OCI-LY7 (cell line): ENCODE measurements at regions not wholly inside any gene's neighbourhood (a gene's known extent, or its start where the extent isn't known, plus 50 kb on each side); places are given as distances from the start of the nearest gene placed in this dataset.

ENCODE experiments used
- BruUV-seq: library from RNA; stranded (reverse); fragments of 400-500 nt; replicated peaks from 2 replicates; lab custom pipeline; 2021; lab: Mats Ljungman, UMichigan
- CTCF ChIA-PET: fragments of 300-600 bp; sonication (Branson Sonifier 250); formaldehyde crosslinking; loops from one replicate; lab custom pipeline; 2022; ENCODE audit warnings: antibody characterized with exemption; ENCODE audit not compliant: unreplicated experiment; lab: Charles Lee
- POLR2A ChIA-PET: fragments of 300-600 bp; sonication (Branson Sonifier 250); formaldehyde crosslinking; loops from one replicate; lab custom pipeline; 2022; ENCODE audit warnings: antibody characterized with exemption; lab: Charles Lee
- DNase-seq: peaks from one replicate; pipeline ENCODE4 v3.0.0-alpha.2; 2015; ENCODE audit warnings: low spot score
- H2AFZ ChIP-seq: fragments of 200-600 bp; sonication (generic), shearing (Covaris generic); 2 replicates; pipeline ENCODE4 v1.6.1; 2014; ENCODE audit warnings: mild to moderate bottlenecking, antibody characterized with exemption, low read length, moderate library complexity
- H3K27ac ChIP-seq: fragments of 200-600 bp; sonication (generic); 2 replicates; pipeline ENCODE4 v1.5.1; 2014; ENCODE audit warnings: mixed run types, low read depth, mild to moderate bottlenecking, moderate library complexity, low read length, inconsistent platforms; ENCODE audit not compliant: poor library complexity, severe bottlenecking
- H3K36me3 ChIP-seq: fragments of 200-600 bp; sonication (generic); 2 replicates; pipeline ENCODE4 v1.6.1; 2014; ENCODE audit warnings: mild to moderate bottlenecking, antibody characterized with exemption, low read length, moderate library complexity, mixed read lengths; ENCODE audit not compliant: insufficient read depth
- H3K4me1 ChIP-seq: fragments of 200-600 bp; sonication (generic); 2 replicates; pipeline ENCODE4 v1.5.1; 2014; ENCODE audit warnings: mild to moderate bottlenecking, low read length; ENCODE audit not compliant: insufficient read depth, poor library complexity, severe bottlenecking
- H3K4me2 ChIP-seq: fragments of 200-600 bp; sonication (generic); 2 replicates; pipeline ENCODE4 v1.6.1; 2014; ENCODE audit warnings: mild to moderate bottlenecking, low read length
- H3K4me3 ChIP-seq: fragments of 200-600 bp; sonication (generic); 2 replicates; pipeline ENCODE4 v1.5.1; 2014; ENCODE audit warnings: mild to moderate bottlenecking, low read depth, low read length; ENCODE audit not compliant: poor library complexity, severe bottlenecking
- H3K79me2 ChIP-seq: fragments of 200-600 bp; sonication (generic); 2 replicates; pipeline ENCODE4 v1.6.1; 2016; ENCODE audit warnings: low read depth, mild to moderate bottlenecking, low read length, moderate library complexity, mixed read lengths; ENCODE audit not compliant: insufficient read depth
- H3K9me2 ChIP-seq: fragments of 200-600 bp; sonication (generic); 2 replicates; pipeline ENCODE4 v1.6.1; 2016; ENCODE audit warnings: mild to moderate bottlenecking, low read length, mixed read lengths; ENCODE audit not compliant: insufficient read depth
- H3K9me3 ChIP-seq: fragments of 200-600 bp; sonication (generic); 2 replicates; pipeline ENCODE4 v1.6.1; 2014; ENCODE audit warnings: mild to moderate bottlenecking, mixed run types, low read length, mixed read lengths
- H4K20me1 ChIP-seq: fragments of 200-600 bp; sonication (generic); 2 replicates; pipeline ENCODE4 v1.6.1; 2014; ENCODE audit warnings: mild to moderate bottlenecking, antibody characterized with exemption, low read length, moderate library complexity, mixed read lengths; ENCODE audit not compliant: insufficient read depth
- CTCF ChIP-seq: fragments of 200-600 bp; sonication (generic); conservative IDR thresholded peaks from 2 replicates; pipeline ENCODE4 v1.5.1; 2014; ENCODE audit warnings: mild to moderate bottlenecking, antibody characterized with exemption, low read length, moderate library complexity, mixed read lengths
- EZH2phosphoT487 ChIP-seq: fragments of 200-600 bp; sonication (generic); IDR thresholded peaks from 2 replicates; pipeline ENCODE4 v1.6.1; 2018; ENCODE audit warnings: low read depth, borderline replicate concordance, mild to moderate bottlenecking, mixed run types, antibody characterized with exemption, low read length, moderate library complexity, mixed read lengths
- intact Hi-C: fragments of 100-400 bp; cut with micrococcal nuclease; formaldehyde crosslinking; loops from one replicate; pipeline ENCODE4 v1.10.0; 2022; ENCODE audit not compliant: unreplicated experiment

GRCh38 chr5:121313886-121314285, 537.8 kb upstream of the FTMT start:
- Histone ChIP-seq H3K79me2 (no peaks in the 10 kb centered on the region), H3K4me2 (no peak overlapping the region), H3K27ac (no peak overlapping the region), H3K4me1 (no peaks in the 10 kb centered on the region), H3K9me2 (no peaks in the 10 kb centered on the region), H3K4me3 (no peak overlapping the region), H3K9me3 (no peaks in the 10 kb centered on the region), H3K36me3 (no peaks in the 10 kb centered on the region), H4K20me1 (no peaks in the 10 kb centered on the region), H2AFZ (no peak overlapping the region)
- TF ChIP-seq CTCF, result no peak
- no peak for TF ChIP-seq EZH2phosphoT487
- intact Hi-C loops, result no loop called here
- ChIA-PET CTCF (no interaction called here), POLR2A (no interaction called here)
- BruUV-seq, result no TSS peak
- no peak for DNase-seq

GRCh38 chr5:121315786-121316185, 535.9 kb upstream of the FTMT start:
- ChIA-PET CTCF (no interaction called here), POLR2A (no interaction called here)
- Histone ChIP-seq H3K4me2 (no peak overlapping the region), H3K4me3 (no peak overlapping the region), H3K36me3 (no peaks in the 10 kb centered on the region), H3K27ac (no peak overlapping the region), H3K4me1 (no peaks in the 10 kb centered on the region), H3K9me2 (no peaks in the 10 kb centered on the region), H2AFZ (no peak overlapping the region), H3K9me3 (no peaks in the 10 kb centered on the region), H4K20me1 (no peaks in the 10 kb centered on the region), H3K79me2 (no peaks in the 10 kb centered on the region)
- no peak for DNase-seq
- no TSS peak for BruUV-seq
- intact Hi-C loops, result no loop called here
- TF ChIP-seq CTCF (no peak), EZH2phosphoT487 (no peak)

- H3K27ac ChIP-seq, result no peak overlapping the region
- CTCF ChIA-PET, result no interaction called here
Observed at GRCh38 chr5:121319292-121319691, 532.4 kb upstream of the FTMT start.

More at GRCh38 chr5:121319292-121319691, 532.4 kb upstream of the FTMT start:
- no TSS peak for BruUV-seq
- Histone ChIP-seq H3K4me3 (no peak overlapping the region), H3K4me1 (no peaks in the 10 kb centered on the region), H3K4me2 (no peak overlapping the region), H4K20me1 (no peaks in the 10 kb centered on the region), H3K9me2 (no peaks in the 10 kb centered on the region), H3K79me2 (no peaks in the 10 kb centered on the region), H3K36me3 (no peaks in the 10 kb centered on the region), H3K9me3 (no peaks in the 10 kb centered on the region), H2AFZ (no peak overlapping the region)
- DNase-seq, result no peak
- intact Hi-C loops, result no loop called here
- POLR2A ChIA-PET, result interaction anchor here (0.6 kb wide), 1 partner anchor 1134 kb away, joined by 3 read pairs; no protein-coding TSS in a partner anchor
- TF ChIP-seq CTCF (no peak), EZH2phosphoT487 (no peak)
